HG03442 (cell line): ENCODE measurements at regions not wholly inside any gene's neighbourhood (a gene's known extent, or its start where the extent isn't known, plus 50 kb on each side); places are given as distances from the start of the nearest gene placed in this dataset.
"Not testable (repeated sequence)": the region's sequence is repeated elsewhere in the genome, so short reads cannot be mapped to it uniquely, and the experiment has no call there.

Experiments
- ATAC-seq: cut with Tn5 transposase; IDR thresholded peaks from one replicate; pipeline ENCODE4 v1.9.1; 2021; ENCODE audit warnings: mild to moderate bottlenecking, moderate library complexity; ENCODE audit not compliant: unreplicated experiment

DNA sequence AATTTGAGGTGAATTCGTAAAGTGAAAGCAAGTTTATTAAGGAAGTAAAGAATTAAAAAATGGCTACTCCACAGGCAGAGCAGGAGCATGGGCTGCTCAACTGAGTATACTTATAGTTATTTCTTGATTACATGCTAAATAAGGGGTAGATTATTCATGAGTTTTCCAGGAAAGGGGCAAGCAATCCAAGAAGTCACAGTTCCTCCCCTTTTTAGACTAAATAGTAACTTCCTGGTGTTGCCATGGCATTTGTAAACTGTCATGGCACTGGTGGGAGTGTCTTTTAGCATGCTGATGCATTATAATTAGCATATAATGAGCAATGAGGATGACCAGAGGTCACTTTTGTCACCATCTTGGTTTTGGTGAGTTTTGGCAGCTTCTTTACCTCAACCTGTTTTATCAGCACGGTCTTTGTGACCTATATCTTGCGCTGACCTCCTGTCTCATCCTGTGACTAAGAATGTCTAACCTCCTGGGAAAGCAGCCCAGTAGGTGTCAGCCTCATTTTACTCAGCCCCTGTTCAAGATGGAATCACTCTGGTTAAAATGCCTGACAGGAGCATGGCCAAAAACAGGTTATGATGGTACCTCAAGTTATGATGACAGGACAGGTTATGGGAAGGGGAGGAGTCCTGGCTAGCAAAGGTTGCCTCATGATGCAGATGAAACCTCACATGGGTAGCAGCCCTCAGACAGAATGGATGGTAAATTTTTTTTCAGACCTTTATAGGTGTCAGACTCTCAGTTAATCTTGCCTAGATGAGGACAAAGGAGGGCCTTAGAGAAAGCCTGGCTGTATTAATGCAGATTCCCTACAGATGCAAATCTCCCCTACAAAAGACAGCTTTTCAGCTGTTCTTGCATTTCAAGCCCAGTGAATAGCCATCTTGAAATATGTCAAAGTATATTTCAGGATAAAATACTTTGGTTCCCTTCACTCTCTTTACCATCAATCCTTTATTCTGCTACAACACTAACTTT is 49.7 kb downstream of the SIPA1L2 start:
- no peak for ATAC-seq

DNA sequence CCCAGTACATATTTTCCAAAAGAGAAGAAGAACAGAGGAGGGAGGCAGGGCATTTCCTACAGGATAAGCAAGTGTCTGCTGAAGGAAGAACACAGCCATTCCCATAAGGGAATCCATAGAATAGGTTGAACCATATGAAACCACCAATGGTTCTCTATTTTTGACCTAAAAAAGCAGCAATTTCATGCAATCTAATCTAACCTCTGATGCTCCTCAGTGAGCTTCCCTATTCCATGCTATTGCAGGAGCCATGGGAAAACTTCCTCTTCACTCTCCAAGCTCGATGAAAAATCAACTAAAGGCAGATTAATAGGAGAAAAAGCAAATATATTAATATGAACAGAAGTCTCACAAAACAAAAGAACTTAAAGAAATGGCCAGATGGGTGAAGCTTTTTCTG is 50.5 kb downstream of the SIPA1L2 start:
- ATAC-seq, result no peak

- ATAC-seq, result no peak
Measured at GRCh38 chr1:232578651-232579195, 51.2 kb downstream of the SIPA1L2 start.

- ATAC-seq, result no peak
Measured at GRCh38 chr1:232577772-232578171, 52.2 kb downstream of the SIPA1L2 start.

GRCh38 chr1:232576537-232576936 is 53.4 kb downstream of the SIPA1L2 start:
- no peak for ATAC-seq

GRCh38 chr1:232575763-232576040 is 54.2 kb downstream of the SIPA1L2 start:
- no peak for ATAC-seq

GRCh38 chr1:232574889-232575762 is 54.8 kb downstream of the SIPA1L2 start:
- no peak for ATAC-seq

DNA sequence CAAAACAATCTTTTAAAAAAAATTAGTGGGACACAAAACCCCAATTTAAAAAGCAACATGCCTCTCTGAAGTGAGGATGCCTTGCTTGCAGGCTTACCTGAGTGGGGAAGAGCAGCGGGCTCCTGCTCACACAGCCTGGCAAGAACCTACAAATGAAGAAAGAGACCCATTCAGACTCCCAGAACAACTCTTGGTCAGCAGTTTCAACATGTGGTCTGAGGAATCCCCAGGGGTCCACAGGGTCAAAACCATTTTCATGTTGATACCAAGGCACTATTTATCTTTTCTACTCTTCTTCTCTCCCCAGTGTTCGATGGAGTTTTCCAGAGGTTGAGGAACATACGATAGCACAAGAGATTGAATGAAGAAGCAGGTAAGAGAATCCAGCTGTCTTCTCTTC is 55.9 kb downstream of the SIPA1L2 start:
- ATAC-seq, result no peak

- ATAC-seq, result no peak
Measured at GRCh38 chr1:232571523-232571922, 58.4 kb downstream of the SIPA1L2 start.

DNA sequence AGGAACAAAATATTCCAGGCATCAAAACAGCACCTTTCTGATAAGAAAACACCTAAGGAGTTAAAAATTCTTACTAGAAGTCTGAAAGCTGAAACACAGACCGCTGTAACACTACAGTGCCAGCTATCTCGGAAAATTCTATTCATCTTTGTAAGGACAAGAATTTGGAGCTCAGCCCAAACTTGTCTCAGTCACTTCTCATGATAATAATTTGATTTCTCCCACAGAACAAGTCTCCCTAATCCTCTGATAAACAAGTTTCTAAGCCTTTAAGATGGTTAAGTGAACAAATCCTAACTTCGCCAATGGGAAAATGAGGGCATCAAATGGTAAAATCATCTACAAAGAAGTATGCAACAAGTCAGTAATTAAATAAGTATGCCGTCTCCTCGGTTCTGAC is 59.9 kb downstream of the SIPA1L2 start:
- no peak for ATAC-seq

GRCh38 chr1:232569554-232569921 is 60.4 kb downstream of the SIPA1L2 start:
- not testable (repeated sequence) for ATAC-seq

DNA sequence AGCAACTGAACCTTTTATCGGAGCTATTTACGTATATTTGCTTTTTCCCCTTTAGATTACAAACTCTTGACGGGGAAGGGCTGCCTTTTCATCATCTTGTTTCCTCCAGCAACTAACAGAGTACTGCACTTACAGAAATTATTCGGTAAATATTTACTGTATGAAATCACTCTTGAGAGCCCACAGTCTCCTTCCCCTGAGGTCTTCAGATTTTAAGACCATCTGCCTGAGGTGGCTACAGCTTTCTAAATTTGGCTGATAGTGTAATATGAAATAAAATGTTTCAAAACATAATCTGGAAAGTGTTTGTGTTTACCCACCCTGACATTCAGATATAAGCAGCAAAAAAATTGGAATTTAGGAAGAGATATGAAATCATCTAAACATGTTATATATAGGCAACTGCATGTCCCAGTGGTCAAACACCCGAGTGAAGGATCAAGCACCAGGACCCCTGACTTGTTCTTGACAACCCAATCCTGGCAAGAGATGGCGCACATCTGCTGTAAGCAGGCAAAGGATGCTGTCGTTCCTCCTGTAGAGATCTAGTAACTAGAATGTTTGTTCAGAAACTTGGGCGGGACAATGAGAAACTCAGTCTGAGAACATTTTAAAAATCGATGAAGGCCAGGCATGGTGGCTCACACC is 60.9 kb downstream of the SIPA1L2 start:
- no peak for ATAC-seq

DNA sequence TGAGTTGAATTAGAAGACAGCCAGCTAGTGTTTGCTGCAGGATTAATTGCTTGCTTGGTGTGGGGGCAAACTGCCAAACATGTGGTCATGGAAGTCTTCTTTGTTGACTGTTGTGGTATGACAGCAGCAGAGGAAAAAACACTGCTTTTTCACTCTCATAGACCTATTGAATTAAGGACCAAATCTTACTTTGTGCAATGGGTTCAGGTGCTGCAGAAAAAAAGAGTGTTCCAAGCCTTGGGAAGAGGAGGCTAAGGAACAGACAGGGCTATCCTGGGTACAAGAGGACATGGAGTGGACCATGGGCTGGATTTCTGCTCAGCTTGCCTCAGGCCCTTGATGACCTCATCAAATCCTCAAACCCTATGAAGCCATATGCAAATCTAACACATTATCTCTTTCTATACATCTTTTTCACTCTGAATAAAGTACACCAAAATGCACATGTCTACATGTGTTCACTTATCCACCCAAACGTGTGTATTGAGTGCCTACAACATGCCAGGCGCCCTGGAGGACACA is 61.5 kb downstream of the SIPA1L2 start:
- no peak for ATAC-seq

GRCh38 chr1:232566093-232566492 is 63.8 kb downstream of the SIPA1L2 start:
- no peak for ATAC-seq

DNA sequence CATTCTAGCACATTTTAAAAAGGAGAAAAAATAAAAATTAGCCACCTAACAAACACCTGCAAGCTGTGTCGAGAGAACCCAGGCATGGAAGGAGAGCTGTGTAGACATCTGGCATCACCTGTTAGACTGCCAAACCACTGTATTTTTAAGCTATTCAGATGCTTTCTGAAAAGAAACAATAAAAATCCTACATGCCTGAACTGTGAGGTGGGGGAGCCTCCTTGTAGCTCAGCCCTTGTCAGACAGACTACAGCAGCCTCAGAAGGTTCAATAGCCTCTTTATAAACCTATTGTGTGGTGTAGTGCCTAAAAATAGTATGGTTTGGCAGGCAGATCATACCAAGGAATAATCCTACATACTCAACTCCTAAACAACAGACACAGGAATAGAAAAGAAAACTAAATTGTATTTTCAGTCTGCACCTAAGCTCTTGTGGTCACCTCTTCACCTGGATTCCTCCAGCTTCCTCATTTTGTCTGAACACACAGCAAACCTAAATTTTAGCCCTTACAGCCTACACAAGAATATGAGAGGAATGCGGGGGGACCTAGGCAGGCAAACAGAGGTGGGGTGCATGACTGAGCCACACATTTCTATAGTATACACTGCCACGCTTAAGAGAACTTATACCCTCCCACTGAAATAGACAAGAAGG is 67.0 kb downstream of the SIPA1L2 start:
- no peak for ATAC-seq

- no peak for ATAC-seq
Measured at GRCh38 chr1:232561381-232561780, 68.6 kb downstream of the SIPA1L2 start.

GRCh38 chr1:232560940-232561339 is 69.0 kb downstream of the SIPA1L2 start:
- ATAC-seq, result no peak

DNA sequence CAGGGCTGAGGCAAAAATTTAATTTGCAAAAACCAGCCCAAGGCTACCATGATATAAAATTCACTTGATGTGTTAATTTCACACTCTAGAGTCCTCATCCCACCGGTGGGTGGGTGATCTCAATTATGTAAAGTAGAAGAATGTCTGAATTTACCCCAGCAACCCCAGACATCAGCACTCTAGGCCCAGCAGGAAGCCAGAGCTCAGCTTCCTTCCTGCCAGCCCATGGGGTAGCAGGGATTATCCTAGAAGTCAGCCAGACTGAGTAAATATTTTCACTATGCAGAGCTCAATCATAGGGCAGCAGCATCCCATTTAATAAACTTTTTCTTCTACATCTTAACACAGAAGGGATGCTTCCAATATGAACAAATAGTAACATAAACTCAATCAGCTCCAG is 71.0 kb downstream of the SIPA1L2 start:
- no peak for ATAC-seq

DNA sequence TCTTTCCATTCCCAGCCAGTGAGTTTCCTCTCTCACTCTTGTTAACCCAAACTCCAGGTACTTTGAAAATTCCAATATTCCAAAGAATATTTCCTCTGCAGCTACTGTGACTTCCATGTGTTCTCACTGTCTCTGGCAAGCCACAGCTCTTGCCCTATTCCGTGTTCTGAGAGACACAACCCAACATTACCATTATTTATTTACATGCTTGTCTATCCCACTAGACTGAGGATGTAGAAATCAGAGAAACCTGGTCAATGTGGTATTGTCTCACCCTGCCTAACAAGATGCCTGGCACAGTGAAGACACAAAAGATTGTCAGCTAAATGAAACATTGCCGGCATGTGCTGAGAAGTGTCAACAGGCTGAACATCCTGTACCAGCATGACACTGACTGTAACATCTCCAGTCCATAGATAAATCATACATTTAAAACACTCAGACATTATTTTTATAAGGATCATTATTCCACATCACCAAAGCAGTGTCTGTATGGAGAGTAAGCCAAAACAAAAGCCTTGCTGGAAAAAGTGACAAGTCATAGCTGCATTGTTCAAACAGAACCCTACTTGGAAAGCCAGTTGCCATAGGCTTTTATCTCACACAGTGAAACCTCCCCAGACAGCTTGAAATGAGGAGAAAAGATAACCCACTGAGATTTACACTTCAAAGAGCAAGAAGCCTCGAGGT is 72.3 kb downstream of the SIPA1L2 start:
- ATAC-seq, result no peak

- ATAC-seq, result no peak
Measured at GRCh38 chr1:232557096-232557495, 72.8 kb downstream of the SIPA1L2 start.
